Ovary (tissue), 7 donors: ENCODE measurements at regions not wholly inside any gene's neighbourhood (a gene's known extent, or its start where the extent isn't known, plus 50 kb on each side); places are given as distances from the start of the nearest gene placed in this dataset.

Experiments used
- DNase-seq, 5 donors: peaks; one replicate each; pipeline ENCODE4 v3.0.0-alpha.2; 2019 to 2020
- H3K27ac ChIP-seq, 2 donors: fragments of 200-600 bp; one replicate each; pipeline versions ENCODE4 v1.5.1 to v1.8.0; 2019 to 2022
- H3K27me3 ChIP-seq: fragments of 200-600 bp; one replicate; pipeline ENCODE4 v1.8.0; 2022
- H3K36me3 ChIP-seq: fragments of 200-600 bp; sonication (generic); one replicate; pipeline ENCODE4 v1.5.1; 2019
- H3K4me1 ChIP-seq: one replicate; pipeline ENCODE4 v1.8.1; 2013; ENCODE audit warnings: mild to moderate bottlenecking, moderate library complexity; ENCODE audit not compliant: insufficient read depth
- H3K4me3 ChIP-seq: fragments of 200-600 bp; sonication (generic); one replicate; pipeline ENCODE4 v1.5.1; 2017
- H3K9me3 ChIP-seq, 2 donors: fragments of 200-600 bp in 1 of 2; sonication (generic) in 1 of 2; one replicate each; pipeline versions ENCODE4 v1.5.1 to v1.8.1; 2013 to 2019; ENCODE audit warnings: mild to moderate bottlenecking in 1 of 2, moderate library complexity in 1 of 2
- CTCF ChIP-seq, 3 donors: fragments of 450-650 bp in 2 of 3; fragments of 200-600 bp in 1 of 3; IDR thresholded peaks; one replicate each; pipeline versions ENCODE4 v1.5.1 to v1.8.0; 2016 to 2022; ENCODE audit warnings: antibody characterized with exemption in 3 of 3, mild to moderate bottlenecking in 1 of 3
- EP300 ChIP-seq: sonication (generic); formaldehyde crosslinking; IDR thresholded peaks from one replicate; pipeline ENCODE4 v1.6.1; 2017; ENCODE audit warnings: antibody characterized with exemption
- POLR2A ChIP-seq: fragments of 450-650 bp; IDR thresholded peaks from one replicate; pipeline ENCODE4 v1.6.1; 2017; ENCODE audit warnings: antibody characterized with exemption, mild to moderate bottlenecking, moderate library complexity
- WGBS, 3 donors: extraction: QIAGEN DNeasy Blood & Tissue Kit in 1 of 3; methylation state at CpG; one replicate each; pipeline versions ENCODE4 v1.1.5 to v1.1.7; 2013 to 2017; 5-methylcytosine and 5-hydroxymethylcytosine counted together
- intact Hi-C, 4 donors: fragments of 100-400 bp; cut with DNase I; formaldehyde crosslinking; loops; one replicate each; pipeline versions ENCODE4 v1.11.0 to v1.15.1; 2022 to 2023
- donor health status: DM: no; HTN: no; CAD: no; lungs with moderate emphysema.
- donor health status: DM: no; HTN: no; CAD: no.
- donor health status: Bipolar disorder and iron deficiency.
- donor health status: DM: no; HTN: no; CAD: no.
- donor health status: DM: yes; HTN: yes; CAD: no.

- Histone ChIP-seq H3K4me3 (no peak overlapping the region), H3K4me1 (no peaks in the 10 kb centered on the region), H3K9me3 (no peaks in the 10 kb centered on the region), H3K27ac (no peak overlapping the region), H3K27me3 (no peaks in the 10 kb centered on the region), H3K36me3 (no peaks in the 10 kb centered on the region)
- intact Hi-C loops: no loop called here
- WGBS, 3 donors: 79 to 92% (median 89%) methylated on average over 3 of the region's 3 CpGs
- DNase-seq: no peak
- TF ChIP-seq EP300 (no peak), CTCF (IDR thresholded peaks at IDR 0.05) (no peak), POLR2A (no peak)
Observed at GRCh38 chr6:104229057-104229456, 630.7 kb downstream of the HACE1 start.

- TF ChIP-seq EP300: no peak
- TF ChIP-seq CTCF (IDR thresholded peaks at IDR 0.05): no peak
- no peak for TF ChIP-seq POLR2A
- H3K27ac ChIP-seq: no peak overlapping the region
- intact Hi-C loops: no loop called here
- H3K27me3 ChIP-seq: no peaks in the 10 kb centered on the region
- no peaks in the 10 kb centered on the region for H3K9me3 ChIP-seq
- no peaks in the 10 kb centered on the region for H3K4me1 ChIP-seq
- H3K36me3 ChIP-seq: no peaks in the 10 kb centered on the region
- no peak for DNase-seq
- no peak overlapping the region for H3K4me3 ChIP-seq
- 56 to 64% (median 56%) methylated on average over 2 of the region's 2 CpGs for WGBS, 3 donors
Observed at GRCh38 chr6:104227508-104227907, 632.2 kb downstream of the HACE1 start.

GRCh38 chr6:104226790-104227446 is 632.8 kb downstream of the HACE1 start:
- H3K36me3 ChIP-seq: no peaks in the 10 kb centered on the region
- H3K27me3 ChIP-seq: no peaks in the 10 kb centered on the region
- TF ChIP-seq POLR2A (no peak), CTCF (IDR thresholded peaks at IDR 0.05) (no peak), EP300 (no peak)
- WGBS, 3 donors: 48 to 65% (median 53%) methylated on average over 4 of the region's 4 CpGs
- DNase-seq: no peak
- H3K4me3 ChIP-seq: no peak overlapping the region
- no peak overlapping the region for H3K27ac ChIP-seq
- no peaks in the 10 kb centered on the region for H3K4me1 ChIP-seq
- intact Hi-C loops: no loop called here
- no peaks in the 10 kb centered on the region for H3K9me3 ChIP-seq

- H3K4me1 ChIP-seq: no peaks in the 10 kb centered on the region
- H3K9me3 ChIP-seq: no peaks in the 10 kb centered on the region
- no peak for DNase-seq
- H3K4me3 ChIP-seq: no peak overlapping the region
- H3K27me3 ChIP-seq: no peaks in the 10 kb centered on the region
- no peak overlapping the region for H3K27ac ChIP-seq
- WGBS, 3 donors: 34 to 50% (median 46%) methylated on average over 3 of the region's 3 CpGs
- intact Hi-C loops: no loop called here
- H3K36me3 ChIP-seq: no peaks in the 10 kb centered on the region
- TF ChIP-seq POLR2A (no peak), EP300 (no peak), CTCF (IDR thresholded peaks at IDR 0.05) (no peak)
Observed at GRCh38 chr6:104218116-104218515, 641.6 kb downstream of the HACE1 start.
